ENCODE measurements at regions not wholly inside any gene's neighbourhood (a gene's known extent, or its start where the extent isn't known, plus 50 kb on each side); places are given as distances from the start of the nearest gene placed in this dataset.

DNA sequence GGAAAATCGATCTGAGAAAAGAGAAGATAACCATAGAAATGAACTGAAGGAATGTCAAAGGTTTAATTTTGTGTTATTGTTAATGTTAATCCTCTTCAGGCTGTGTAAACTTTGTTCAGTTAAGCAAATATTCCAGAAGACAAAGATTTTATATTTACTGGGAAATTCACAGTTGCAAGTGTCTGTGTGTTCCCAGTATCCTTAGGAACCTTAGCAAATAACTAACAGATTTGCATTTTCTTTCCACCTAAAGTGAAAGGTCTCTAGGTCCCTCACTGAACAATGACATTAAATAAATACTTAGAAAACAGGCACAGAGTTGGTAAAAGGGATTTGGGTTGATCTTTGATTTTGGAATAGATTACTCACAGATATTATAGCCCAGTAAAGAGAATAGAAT is 324.7 kb downstream of the C4orf33 start:
- DNase-seq (ENCODE audit: low spot score), result no peak

DNA sequence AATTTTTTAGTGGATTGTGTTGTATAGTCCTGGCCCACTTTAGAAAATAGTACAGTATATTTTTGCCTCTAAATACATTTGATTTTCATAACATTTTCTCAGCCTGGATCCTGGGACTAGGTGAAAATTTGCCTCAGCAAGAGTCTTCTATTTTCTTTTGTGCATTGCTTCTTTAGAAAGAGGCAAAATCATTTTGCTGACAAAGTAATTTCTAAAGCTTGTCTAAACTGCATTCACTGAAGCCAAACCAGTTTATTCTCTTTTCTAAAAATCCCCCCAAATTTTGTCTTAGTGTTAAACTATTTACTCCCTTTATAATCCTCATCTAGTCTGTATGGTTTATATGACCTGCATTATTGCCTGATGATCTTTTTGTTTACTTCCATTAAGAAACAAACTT is 326.3 kb downstream of the C4orf33 start:
- no peak for DNase-seq (ENCODE audit: low spot score)

- no peak for DNase-seq (ENCODE audit: low spot score)
These were observed 332.5 kb downstream of the C4orf33 start for GRCh38 chr4:129428454-129428853.

- DNase-seq (ENCODE audit: low spot score), result no peak
These were observed 333.8 kb downstream of the C4orf33 start for GRCh38 chr4:129429581-129430320.

DNA sequence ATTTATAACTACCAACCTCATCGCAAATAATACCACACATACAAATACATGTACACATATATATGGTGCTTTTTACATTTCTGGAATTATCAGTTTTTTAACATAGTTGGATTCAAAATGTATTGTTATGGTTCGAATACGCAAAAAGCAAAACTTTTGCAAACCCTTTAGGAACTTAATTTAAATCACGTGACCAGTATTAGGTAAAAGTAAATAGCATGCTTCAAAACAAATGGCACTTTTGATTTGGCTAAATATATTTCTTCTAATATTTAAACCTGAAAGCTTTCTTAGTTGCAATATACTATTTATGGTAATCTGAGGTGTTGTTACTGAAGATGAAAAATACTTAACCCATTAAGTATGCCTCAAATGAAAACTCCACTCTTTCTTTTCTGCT is 341.4 kb downstream of the C4orf33 start:
- DNase-seq (ENCODE audit: low spot score), result no peak

GRCh38 chr4:129438456-129438981 is 342.6 kb downstream of the C4orf33 start:
- no peak for DNase-seq (ENCODE audit: low spot score)

- no peak for DNase-seq (ENCODE audit: low spot score)
These were observed 350.1 kb downstream of the C4orf33 start for GRCh38 chr4:129446074-129446473.

- no peak for DNase-seq (ENCODE audit: low spot score)
These were observed 357.7 kb downstream of the C4orf33 start for GRCh38 chr4:129453524-129454200.

GRCh38 chr4:129455482-129455881 is 359.5 kb downstream of the C4orf33 start:
- DNase-seq (ENCODE audit: low spot score), result no peak

- no peak for DNase-seq (ENCODE audit: low spot score)
These were observed 372.7 kb downstream of the C4orf33 start for GRCh38 chr4:129468624-129469023.

GRCh38 chr4:129474698-129475097 is 378.7 kb downstream of the C4orf33 start:
- no peak for DNase-seq (ENCODE audit: low spot score)

DNA sequence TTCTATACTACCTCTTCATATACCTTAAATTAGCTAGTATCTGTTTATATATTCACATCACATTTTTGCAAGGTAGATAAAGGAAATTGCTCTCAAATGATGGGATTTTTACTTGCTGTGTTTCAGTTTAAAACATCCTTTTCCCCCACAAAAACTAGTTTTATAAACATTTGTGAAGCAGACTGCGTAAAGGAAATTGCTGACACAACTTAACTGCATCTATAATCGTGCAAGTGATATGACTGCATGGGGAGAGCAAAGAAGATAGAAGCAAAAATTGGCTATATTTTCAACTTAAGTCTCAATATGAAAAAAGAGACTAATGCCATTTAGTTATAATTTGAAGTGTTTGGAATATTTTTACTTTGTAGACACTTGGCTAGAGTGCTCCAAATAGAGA is 385.2 kb downstream of the C4orf33 start:
- DNase-seq (ENCODE audit: low spot score), result no peak

DNA sequence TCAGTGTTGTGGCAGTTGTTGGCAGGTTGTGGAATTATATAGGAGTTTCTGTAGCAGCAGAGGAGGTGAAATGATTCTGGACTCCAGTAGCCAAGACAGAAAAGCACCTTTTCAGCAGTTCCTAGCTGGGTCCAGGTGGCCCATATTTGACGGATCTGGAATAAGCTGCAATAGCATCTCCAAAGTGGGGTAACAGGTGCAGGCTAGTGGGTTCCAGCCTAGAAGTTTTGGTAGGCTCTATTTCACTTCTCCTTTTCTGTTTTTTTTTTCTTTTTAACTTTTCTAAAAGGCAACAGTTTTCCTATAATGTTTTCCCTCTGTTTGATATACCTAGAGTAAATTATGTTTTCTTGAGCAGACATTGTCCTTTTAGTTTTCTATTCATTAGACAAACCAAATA is 392.5 kb downstream of the C4orf33 start:
- DNase-seq (ENCODE audit: low spot score), result no peak

DNA sequence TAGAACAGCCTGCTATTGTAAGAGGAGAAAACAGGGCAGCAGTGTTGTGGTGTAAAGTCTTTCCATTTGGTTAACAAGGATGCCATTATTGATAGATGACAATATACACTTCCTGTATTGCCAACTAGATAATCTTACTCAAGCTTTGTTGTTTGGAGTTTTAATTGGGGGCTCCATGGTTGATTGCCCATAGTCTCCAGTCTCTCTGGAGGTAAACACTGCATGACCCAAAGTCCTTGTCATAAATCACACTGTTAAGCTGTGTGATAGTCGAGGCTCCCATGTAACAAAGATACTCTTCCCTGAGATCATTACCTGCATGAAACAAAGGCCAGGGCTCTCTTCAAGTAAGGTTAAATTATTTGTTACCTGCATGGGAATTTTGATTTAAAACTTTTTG is 394.6 kb downstream of the C4orf33 start:
- DNase-seq (ENCODE audit: low spot score), result no peak

- DNase-seq (ENCODE audit: low spot score), result no peak
These were observed 402.7 kb downstream of the C4orf33 start for GRCh38 chr4:129498626-129499025.

DNA sequence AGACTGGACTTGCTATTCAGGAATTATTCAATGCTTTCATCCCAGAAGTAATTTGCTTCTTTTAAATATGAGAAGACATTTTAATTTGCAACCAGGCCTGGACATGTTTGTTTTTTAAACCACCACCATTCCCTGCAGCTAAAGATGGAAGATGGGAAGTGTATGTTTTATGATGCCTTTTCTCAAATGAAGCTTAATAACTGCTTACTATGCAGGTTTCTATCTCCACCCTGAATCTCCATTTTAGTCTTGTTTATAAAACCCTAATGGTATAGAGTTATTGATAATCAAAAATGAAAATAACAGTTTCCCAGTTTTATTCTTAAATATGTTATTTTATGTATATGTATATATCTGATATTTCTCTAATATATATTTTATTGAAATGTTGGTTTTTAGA is 418.9 kb downstream of the C4orf33 start:
- no peak for DNase-seq (ENCODE audit: low spot score)

- no peak for DNase-seq (ENCODE audit: low spot score)
These were observed 419.4 kb downstream of the C4orf33 start for GRCh38 chr4:129515356-129515755.

GRCh38 chr4:129526812-129527211 is 430.9 kb downstream of the C4orf33 start:
- no peak for DNase-seq (ENCODE audit: low spot score)

DNA sequence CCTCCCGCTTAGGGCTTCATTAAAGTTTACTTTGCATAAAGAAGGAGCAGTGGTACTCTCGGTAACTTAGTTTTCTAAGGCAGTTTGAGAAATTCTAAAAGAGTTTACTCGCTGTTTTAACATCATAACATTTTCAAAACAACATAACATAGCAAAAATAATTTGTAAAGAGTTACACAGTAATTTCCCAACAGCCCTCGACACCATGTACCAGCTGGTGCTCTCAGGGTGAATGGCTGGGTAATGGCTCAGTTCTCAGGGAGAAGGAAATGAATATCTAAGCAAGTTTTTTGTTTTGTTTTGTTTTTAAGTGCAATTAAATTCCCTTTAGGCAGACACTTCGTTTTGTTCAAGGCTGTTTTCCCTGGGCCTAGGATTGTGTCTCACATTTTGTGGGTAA is 435.3 kb downstream of the C4orf33 start:
- no peak for DNase-seq (ENCODE audit: low spot score)

GRCh38 chr4:129532573-129532972 is 436.6 kb downstream of the C4orf33 start:
- DNase-seq (ENCODE audit: low spot score), result no peak

GRCh38 chr4:129543299-129543698 is 447.3 kb downstream of the C4orf33 start:
- DNase-seq (ENCODE audit: low spot score), result no peak

DNA sequence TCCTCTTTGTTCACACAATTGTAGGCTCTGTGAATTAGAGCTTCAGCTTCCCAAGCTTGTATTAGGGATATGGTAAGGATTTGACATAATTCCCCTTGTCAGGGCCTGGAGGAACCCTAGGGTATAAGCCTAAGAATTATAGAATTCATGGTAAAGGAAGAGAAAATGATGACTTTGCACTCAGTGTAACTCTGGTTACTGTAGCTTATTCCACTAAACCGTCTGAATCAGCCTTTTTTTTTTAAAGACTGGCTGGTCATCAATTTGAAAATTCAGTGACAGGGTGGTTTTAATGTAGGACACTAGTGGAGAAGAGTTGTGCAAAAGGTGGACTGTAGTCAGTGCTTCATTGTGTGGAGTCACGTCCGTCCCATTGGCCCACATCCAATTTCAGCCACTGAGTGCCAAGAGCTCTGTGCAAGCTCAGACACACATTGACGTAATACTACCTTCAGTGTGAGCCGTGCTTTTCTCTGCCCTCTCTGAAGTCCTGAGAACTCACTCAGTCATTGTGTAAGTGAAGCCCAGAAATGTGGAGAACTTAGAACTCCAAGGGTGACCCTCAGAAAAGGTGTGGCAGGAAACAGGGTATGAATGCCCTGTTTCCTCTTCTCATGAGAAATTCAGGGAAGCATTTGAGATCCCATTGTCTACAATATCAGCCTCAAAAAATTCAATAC is 449.8 kb downstream of the C4orf33 start:
- no peak for DNase-seq (ENCODE audit: low spot score)

GRCh38 chr4:129546531-129546930 is 450.6 kb downstream of the C4orf33 start:
- DNase-seq (ENCODE audit: low spot score), result no peak
